WTC11 (cell line): ENCODE measurements at regions not wholly inside any gene's neighbourhood (a gene's known extent, or its start where the extent isn't known, plus 50 kb on each side); places are given as distances from the start of the nearest gene placed in this dataset.
A peak's percentile ranks its signal among the peaks of the same experiment; 100 is the strongest.

ENCODE experiments used
- ATAC-seq: fragments of 200-7000 bp; cut with Tn5 transposase; 2 replicates; pipeline ENCODE4 v1.10.0; 2021; ENCODE audit warnings: mild to moderate bottlenecking, moderate library complexity
- CTCF ChIA-PET: fragments of 300-600 bp; sonication (Branson Sonifier 250); formaldehyde crosslinking; loops from one replicate; lab custom pipeline; 2021; ENCODE audit warnings: antibody characterized with exemption; lab: Charles Lee
- POLR2A ChIA-PET: fragments of 350-600 bp; sonication (Branson Sonifier 250); formaldehyde crosslinking; loops from one replicate; lab custom pipeline; 2021; ENCODE audit warnings: antibody characterized with exemption; lab: Charles Lee
- DNase-seq: peaks from one replicate; pipeline ENCODE4 v3.0.0; 2021; ENCODE audit warnings: low spot score
- H3K27ac Mint-ChIP-seq: 2 replicates; pipeline ENCODE4 v1.8.0; 2021; ENCODE audit warnings: mixed read lengths
- H3K27me3 Mint-ChIP-seq: 2 replicates; pipeline ENCODE4 v1.8.0; 2021; ENCODE audit warnings: low read depth, mild to moderate bottlenecking, moderate library complexity, mixed read lengths
- H3K36me3 Mint-ChIP-seq: 2 replicates; pipeline ENCODE4 v1.8.0; 2021; ENCODE audit warnings: mixed read lengths
- H3K4me1 Mint-ChIP-seq: 2 replicates; pipeline ENCODE4 v1.8.0; 2022; ENCODE audit warnings: mixed read lengths
- H3K4me3 Mint-ChIP-seq: 2 replicates; pipeline ENCODE4 v1.8.0; 2021; ENCODE audit warnings: mild to moderate bottlenecking, moderate library complexity, mixed read lengths
- H3K9me3 Mint-ChIP-seq: 2 replicates; pipeline ENCODE4 v1.8.0; 2021; ENCODE audit warnings: mixed read lengths
- ATF1 ChIP-seq: sonication (generic); formaldehyde crosslinking; IDR thresholded peaks from 2 replicates; pipeline ENCODE4 v1.8.1; 2023; ENCODE audit warnings: mild to moderate bottlenecking, moderate library complexity, missing genetic modification reagents
- E2F5 ChIP-seq: sonication (generic); formaldehyde crosslinking; IDR thresholded peaks from 2 replicates; pipeline ENCODE4 v1.8.1; 2022; ENCODE audit warnings: mild to moderate bottlenecking, moderate library complexity, missing genetic modification reagents
- ESRRA ChIP-seq: sonication (generic); formaldehyde crosslinking; IDR thresholded peaks from 2 replicates; pipeline ENCODE4 v1.8.1; 2022; ENCODE audit warnings: mild to moderate bottlenecking, missing genetic modification reagents, borderline replicate concordance
- FOXP4 ChIP-seq: sonication (generic); formaldehyde crosslinking; IDR thresholded peaks from 2 replicates; pipeline ENCODE4 v1.8.0; 2022; ENCODE audit warnings: mild to moderate bottlenecking, missing genetic modification reagents
- GABPB1 ChIP-seq: sonication (generic); formaldehyde crosslinking; IDR thresholded peaks from 2 replicates; pipeline ENCODE4 v1.8.1; 2023; ENCODE audit warnings: mild to moderate bottlenecking, missing genetic modification reagents
- GRHL2 ChIP-seq: fragments of 250-450 bp; sonication (Bioruptor Pico); IDR thresholded peaks from 2 replicates; pipeline ENCODE4 v1.8.0; 2022; ENCODE audit warnings: mild to moderate bottlenecking, moderate library complexity; ENCODE audit not compliant: insufficient replicate concordance, severe bottlenecking
- GTF2I ChIP-seq: fragments of 250-450 bp; sonication (Bioruptor Pico); conservative IDR thresholded peaks from 2 replicates; pipeline ENCODE4 v1.4.0; 2021; ENCODE audit warnings: mild to moderate bottlenecking
- IRF1 ChIP-seq: sonication (generic); formaldehyde crosslinking; IDR thresholded peaks from 2 replicates; pipeline ENCODE4 v1.8.0; 2023; ENCODE audit warnings: missing genetic modification reagents
- MAX ChIP-seq: sonication (generic); formaldehyde crosslinking; IDR thresholded peaks from 2 replicates; pipeline ENCODE4 v1.8.0; 2022; ENCODE audit warnings: mild to moderate bottlenecking, missing genetic modification reagents
- NFATC4 ChIP-seq: fragments of 250-450 bp; sonication (Bioruptor Pico); IDR thresholded peaks from 2 replicates; pipeline ENCODE4 v1.9.0; 2021; ENCODE audit warnings: mild to moderate bottlenecking
- NFYB ChIP-seq: sonication (generic); formaldehyde crosslinking; conservative IDR thresholded peaks from 2 replicates; pipeline ENCODE4 v1.8.0; 2022; ENCODE audit warnings: low read depth, missing genetic modification reagents
- NR2C2 ChIP-seq: sonication (generic); formaldehyde crosslinking; IDR thresholded peaks from 2 replicates; pipeline ENCODE4 v1.8.0; 2022; ENCODE audit warnings: mild to moderate bottlenecking, missing genetic modification reagents
- PRRX2 ChIP-seq: fragments of 250-450 bp; sonication (Bioruptor Pico); IDR thresholded peaks from 2 replicates; pipeline ENCODE4 v1.8.0; 2021; ENCODE audit warnings: mild to moderate bottlenecking
- RORB ChIP-seq: fragments of 250-450 bp; sonication (Bioruptor Pico); IDR thresholded peaks from 2 replicates; pipeline ENCODE4 v1.9.0; 2021; ENCODE audit warnings: mild to moderate bottlenecking
- SOX15 ChIP-seq: fragments of 250-450 bp; sonication (Bioruptor Pico); IDR thresholded peaks from 2 replicates; pipeline ENCODE4 v1.9.0; 2021; ENCODE audit warnings: mild to moderate bottlenecking
- TCF7 ChIP-seq: sonication (generic); formaldehyde crosslinking; IDR thresholded peaks from 2 replicates; pipeline ENCODE4 v1.8.0; 2022; ENCODE audit warnings: mild to moderate bottlenecking, low read depth, missing genetic modification reagents, moderate library complexity
- USF2 ChIP-seq: sonication (generic); formaldehyde crosslinking; IDR thresholded peaks from 2 replicates; pipeline ENCODE4 v1.8.1; 2023; ENCODE audit warnings: mild to moderate bottlenecking, missing genetic modification reagents, moderate library complexity
- ZNF219 ChIP-seq: sonication (generic); formaldehyde crosslinking; IDR thresholded peaks from 2 replicates; pipeline ENCODE4 v1.8.0; 2023; ENCODE audit warnings: missing genetic modification reagents, mild to moderate bottlenecking, borderline replicate concordance
- ZNF263 ChIP-seq: sonication (generic); formaldehyde crosslinking; IDR thresholded peaks from 2 replicates; pipeline ENCODE4 v1.8.1; 2022; ENCODE audit warnings: low read depth, mild to moderate bottlenecking, moderate library complexity, missing genetic modification reagents
- ZNF281 ChIP-seq: sonication (generic); formaldehyde crosslinking; IDR thresholded peaks from 2 replicates; pipeline ENCODE4 v1.8.0; 2023; ENCODE audit warnings: mild to moderate bottlenecking, missing genetic modification reagents
- ZNF671 ChIP-seq: fragments of 250-450 bp; sonication (Bioruptor Pico); IDR thresholded peaks from 2 replicates; pipeline ENCODE4 v1.8.0; 2021; ENCODE audit warnings: mild to moderate bottlenecking

GRCh38 chr3:160618363-160618762 is 53.0 kb upstream of the KPNA4 start:
- ATAC-seq, result no peak
- no peaks in the 10 kb centered on the region for H3K9me3 Mint-ChIP-seq
- TF ChIP-seq GABPB1 (CRISPR knock-in tag) (no peak), ATF1 (CRISPR knock-in tag) (no peak), ZNF219 (CRISPR knock-in tag) (no peak), USF2 (no peak), IRF1 (CRISPR knock-in tag) (no peak), NFYB (CRISPR knock-in tag) (no peak), ZNF263 (CRISPR knock-in tag) (no peak), ZNF671 (CRISPR knock-in tag) (no peak), SOX15 (no peak), PRRX2 (CRISPR knock-in tag) (no peak), ZNF281 (CRISPR knock-in tag) (no peak), FOXP4 (CRISPR knock-in tag) (no peak), GRHL2 (CRISPR knock-in tag) (no peak), NR2C2 (CRISPR knock-in tag) (no peak), ESRRA (CRISPR knock-in tag) (no peak), NFATC4 (CRISPR knock-in tag) (no peak), E2F5 (no peak), RORB (CRISPR knock-in tag) (no peak), TCF7 (no peak)
- no peaks in the 10 kb centered on the region for H3K4me1 Mint-ChIP-seq
- H3K36me3 Mint-ChIP-seq, result no peaks in the 10 kb centered on the region
- ChIA-PET POLR2A (no interaction called here), CTCF (no interaction called here)
- no peaks in the 10 kb centered on the region for H3K27me3 Mint-ChIP-seq
- no peak for DNase-seq
- H3K4me3 Mint-ChIP-seq, result no peak overlapping the region
- no peak overlapping the region for H3K27ac Mint-ChIP-seq

- Mint-ChIP-seq H3K4me3 (no peak overlapping the region), H3K4me1 (no peaks in the 10 kb centered on the region), H3K27me3 (no peaks in the 10 kb centered on the region), H3K9me3 (no peaks in the 10 kb centered on the region), H3K36me3 (no peaks in the 10 kb centered on the region), H3K27ac (no peak overlapping the region)
- TF ChIP-seq GTF2I (no peak), PRRX2 (CRISPR knock-in tag) (no peak), MAX (CRISPR knock-in tag) (no peak)
- POLR2A ChIA-PET, result no interaction called here
- DNase-seq (no peak), ATAC-seq (peak; percentile 61)
- CTCF ChIA-PET, result interaction anchor here (0.6 kb wide), 5 partner anchors 8 to 61 kb away, joined by 3 to 4 read pairs (median 3); no protein-coding TSS in a partner anchor
These were observed 52.3 kb upstream of the KPNA4 start for GRCh38 chr3:160617636-160618035.
